HEK293 (cell line): ENCODE measurements at regions not wholly inside any gene's neighbourhood (a gene's known extent, or its start where the extent isn't known, plus 50 kb on each side); places are given as distances from the start of the nearest gene placed in this dataset.

Experiments used
- CTCF ChIA-PET: fragments of 350-600 bp; formaldehyde crosslinking; extraction: SDS; loops from one replicate; lab custom pipeline; 2021; ENCODE audit warnings: antibody characterized with exemption; lab: Yijun Ruan, JAX
- POLR2A ChIA-PET: fragments of 300-600 bp; formaldehyde crosslinking; extraction: SDS; loops from one replicate; lab custom pipeline; 2020; ENCODE audit warnings: antibody characterized with exemption, inconsistent platforms; lab: Yijun Ruan, JAX
- H3K27ac ChIP-seq: fragments of 200-500 bp; sonication (Bioruptor generic); 2 replicates; pipeline ENCODE4 v1.5.1; 2014; ENCODE audit warnings: low read depth, low read length, control low read depth, inconsistent platforms; ENCODE audit errors: extremely low read depth
- H3K36me3 ChIP-seq, 2 experiments: fragments of 200-500 bp in 1 of 2; sonication (Bioruptor generic) in 1 of 2; 1 replicate in 1 of 2; 2 replicates in 1 of 2; pipeline ENCODE4 v1.5.1; 2014 to 2017; ENCODE audit warnings: inconsistent platforms in 2 of 2, low read length in 2 of 2; ENCODE audit not compliant: control insufficient read depth in 2 of 2, insufficient read depth in 1 of 2
- H3K4me1 ChIP-seq: fragments of 200-500 bp; sonication (Bioruptor generic); 2 replicates; pipeline ENCODE4 v1.5.1; 2014; ENCODE audit warnings: mild to moderate bottlenecking, low read length, inconsistent platforms; ENCODE audit not compliant: control insufficient read depth, insufficient read depth
- H3K4me3 ChIP-seq: 2 replicates; pipeline ENCODE4 v1.5.1; 2011; ENCODE audit warnings: low read depth, mild to moderate bottlenecking, control low read depth, low read length, moderate library complexity
- H3K9me3 ChIP-seq: fragments of 200-500 bp; sonication (Bioruptor generic); 2 replicates; pipeline ENCODE4 v1.5.1; 2014; ENCODE audit warnings: low read depth, low read length, inconsistent platforms; ENCODE audit not compliant: control insufficient read depth, insufficient read depth
- HOXD13 ChIP-seq: sonication (generic); formaldehyde crosslinking; IDR thresholded peaks from 2 replicates; pipeline ENCODE4 v1.8.0; 2022; ENCODE audit warnings: missing genetic modification reagents, borderline replicate concordance
- KLF16 ChIP-seq: fragments of 450-650 bp; formaldehyde crosslinking; IDR thresholded peaks from 2 replicates; pipeline ENCODE4 v1.5.1; 2017; ENCODE audit warnings: missing biosample characterization, missing genetic modification characterization
- PRDM1 ChIP-seq: fragments of 450-650 bp; formaldehyde crosslinking; IDR thresholded peaks from 2 replicates; pipeline ENCODE4; 2016; ENCODE audit warnings: missing biosample characterization, missing genetic modification characterization
- SP3 ChIP-seq: fragments of 450-650 bp; formaldehyde crosslinking; IDR thresholded peaks from 2 replicates; pipeline ENCODE4 v1.5.1; 2016; ENCODE audit warnings: missing biosample characterization, missing genetic modification characterization
- ZBTB21 ChIP-seq: fragments of 450-650 bp; formaldehyde crosslinking; IDR thresholded peaks from 2 replicates; pipeline ENCODE4 v1.5.1; 2017; ENCODE audit warnings: missing biosample characterization, missing genetic modification characterization
- ZFHX2 ChIP-seq: fragments of 450-650 bp; formaldehyde crosslinking; conservative IDR thresholded peaks from 2 replicates; pipeline ENCODE4 v1.5.1; 2016; ENCODE audit warnings: missing biosample characterization, missing genetic modification characterization
- ZNF138 ChIP-seq: fragments of 450-650 bp; formaldehyde crosslinking; IDR thresholded peaks from 2 replicates; pipeline ENCODE4 v1.5.1; 2016; ENCODE audit warnings: missing biosample characterization, missing genetic modification characterization, borderline replicate concordance
- ZNF155 ChIP-seq: fragments of 450-650 bp; formaldehyde crosslinking; IDR thresholded peaks from 2 replicates; pipeline ENCODE4 v1.5.1; 2016; ENCODE audit warnings: missing biosample characterization, missing genetic modification characterization
- ZNF16 ChIP-seq: fragments of 450-650 bp; formaldehyde crosslinking; IDR thresholded peaks from 2 replicates; pipeline ENCODE4 v1.5.1; 2016; ENCODE audit warnings: low read depth, missing biosample characterization, missing genetic modification characterization
- ZNF169 ChIP-seq: fragments of 450-650 bp; formaldehyde crosslinking; IDR thresholded peaks from 2 replicates; pipeline ENCODE4 v1.5.1; 2016; ENCODE audit warnings: missing biosample characterization, missing genetic modification characterization
- ZNF174 ChIP-seq: fragments of 450-650 bp; formaldehyde crosslinking; IDR thresholded peaks from 2 replicates; pipeline ENCODE4 v1.5.0; 2017; ENCODE audit warnings: missing biosample characterization, mild to moderate bottlenecking, missing genetic modification characterization
- ZNF175 ChIP-seq: fragments of 450-650 bp; formaldehyde crosslinking; IDR thresholded peaks from 2 replicates; pipeline ENCODE4 v1.5.1; 2016; ENCODE audit warnings: missing biosample characterization, missing genetic modification characterization
- ZNF24 ChIP-seq: fragments of 450-650 bp; formaldehyde crosslinking; IDR thresholded peaks from 2 replicates; pipeline ENCODE4 v1.5.1; 2016; ENCODE audit warnings: missing biosample characterization, missing genetic modification characterization
- ZNF324 ChIP-seq: fragments of 450-650 bp; formaldehyde crosslinking; IDR thresholded peaks from 2 replicates; pipeline ENCODE4 v1.5.1; 2016; ENCODE audit warnings: missing biosample characterization, missing genetic modification characterization
- ZNF354C ChIP-seq: fragments of 450-650 bp; formaldehyde crosslinking; IDR thresholded peaks from 2 replicates; pipeline ENCODE4 v1.5.1; 2016; ENCODE audit warnings: missing biosample characterization, missing genetic modification characterization, low read depth, borderline replicate concordance
- ZNF416 ChIP-seq: fragments of 450-650 bp; formaldehyde crosslinking; IDR thresholded peaks from 2 replicates; pipeline ENCODE4 v1.5.1; 2016; ENCODE audit warnings: missing biosample characterization, missing genetic modification characterization
- ZNF621 ChIP-seq: fragments of 450-650 bp; formaldehyde crosslinking; IDR thresholded peaks from 2 replicates; pipeline ENCODE4 v1.5.1; 2017; ENCODE audit warnings: missing biosample characterization, missing genetic modification characterization
- ZNF623 ChIP-seq: fragments of 450-650 bp; formaldehyde crosslinking; IDR thresholded peaks from 2 replicates; pipeline ENCODE4 v1.5.1; 2016; ENCODE audit warnings: missing biosample characterization, missing genetic modification characterization
- ZNF664 ChIP-seq: fragments of 450-650 bp; formaldehyde crosslinking; IDR thresholded peaks from 2 replicates; pipeline ENCODE4 v1.5.1; 2016; ENCODE audit warnings: missing biosample characterization, missing genetic modification characterization
- ZNF677 ChIP-seq: fragments of 450-650 bp; IDR thresholded peaks from 2 replicates; pipeline ENCODE4 v1.5.0; 2018; ENCODE audit warnings: missing biosample characterization, mild to moderate bottlenecking, missing genetic modification characterization, moderate library complexity
- ZNF791 ChIP-seq: fragments of 450-650 bp; formaldehyde crosslinking; IDR thresholded peaks from 2 replicates; pipeline ENCODE4 v1.5.1; 2016; ENCODE audit warnings: missing biosample characterization, missing genetic modification characterization
- ZNF792 ChIP-seq: fragments of 450-650 bp; formaldehyde crosslinking; IDR thresholded peaks from 2 replicates; pipeline ENCODE4 v1.5.1; 2016; ENCODE audit warnings: missing biosample characterization, missing genetic modification characterization
- TF ChIP-seq, protein P1 (sequence below): fragments of 450-650 bp; formaldehyde crosslinking; IDR thresholded peaks from 2 replicates; pipeline ENCODE4 v1.5.1; 2016; ENCODE audit warnings: missing biosample characterization, missing genetic modification characterization
- TF ChIP-seq, protein P2 (sequence below): fragments of 450-650 bp; formaldehyde crosslinking; IDR thresholded peaks from 2 replicates; pipeline ENCODE4 v1.5.1; 2016; ENCODE audit warnings: missing biosample characterization, missing genetic modification characterization, low read depth
- TF ChIP-seq, protein P3 (sequence below): fragments of 450-650 bp; formaldehyde crosslinking; optimal IDR thresholded peaks from 2 replicates; pipeline ENCODE3; 2016; ENCODE audit warnings: missing biosample characterization, mild to moderate bottlenecking, missing genetic modification characterization
- TF ChIP-seq, protein P4 (sequence below): fragments of 450-650 bp; formaldehyde crosslinking; IDR thresholded peaks from 2 replicates; pipeline ENCODE4 v1.5.1; 2017; ENCODE audit warnings: missing biosample characterization, missing genetic modification characterization
- TF ChIP-seq, protein P5 (sequence below): fragments of 450-650 bp; formaldehyde crosslinking; IDR thresholded peaks from 2 replicates; pipeline ENCODE4 v1.5.1; 2016; ENCODE audit warnings: missing biosample characterization, missing genetic modification characterization, borderline replicate concordance

DNA sequence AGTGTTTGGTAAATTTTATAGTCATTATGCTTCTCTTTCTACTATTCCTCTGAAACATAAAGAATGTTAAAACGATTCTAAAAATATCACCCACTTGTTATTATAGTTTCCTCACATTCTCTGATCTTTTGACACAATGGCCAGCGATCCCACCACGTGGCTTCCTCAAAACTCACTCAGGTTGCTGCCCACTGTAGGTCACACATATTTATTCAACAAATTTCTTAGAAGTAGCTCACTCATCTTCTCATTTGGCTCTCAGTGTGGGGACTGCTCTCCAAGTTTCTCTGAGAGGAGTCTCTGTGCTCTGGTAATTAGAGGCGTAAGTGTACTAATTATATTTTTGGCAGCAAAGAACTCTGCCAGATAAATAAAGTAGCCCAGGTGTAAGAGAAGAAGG is 465.4 kb downstream of the CDH11 start:
- H3K27ac ChIP-seq: no peak overlapping the region
- ChIA-PET CTCF (interaction anchor here (0.8 kb wide), 1 partner anchor 1683 kb away, joined by 3 read pairs; no protein-coding TSS in a partner anchor), POLR2A (no interaction called here)

DNA sequence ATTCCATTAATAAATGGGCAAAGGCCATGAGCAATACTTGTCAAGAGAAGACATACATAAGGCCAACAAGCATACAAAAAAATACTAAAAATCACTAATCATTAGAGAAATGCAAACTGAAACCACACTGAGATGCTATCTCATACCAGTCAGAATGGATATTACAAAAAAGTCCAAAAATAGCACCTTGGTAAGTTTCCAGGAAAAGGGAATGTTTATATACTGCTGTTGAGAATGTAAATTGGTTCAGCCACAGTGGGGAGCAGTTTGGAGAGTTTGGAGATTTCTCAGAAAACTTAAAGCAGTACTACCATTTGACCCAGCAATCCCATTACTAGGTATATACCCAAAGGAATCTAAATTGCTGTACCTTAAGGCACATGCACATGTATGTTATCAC is 467.7 kb downstream of the CDH11 start:
- POLR2A ChIA-PET: no interaction called here
- no peaks in the 10 kb centered on the region for H3K9me3 ChIP-seq
- CTCF ChIA-PET: no interaction called here

More for the DNA sequence above, 465.4 kb downstream of the CDH11 start:
- Histone ChIP-seq H3K9me3 (no peaks in the 10 kb centered on the region), H3K4me3 (no peak overlapping the region), H3K4me1 (no peaks in the 10 kb centered on the region), H3K36me3 (no peaks in the 10 kb centered on the region)
- TF ChIP-seq ZNF324 (tag by site-specific recombination): no peak
- no peak for TF ChIP-seq ZNF155 (tag by site-specific recombination)
- TF ChIP-seq ZNF169 (tag by site-specific recombination): no peak
- TF ChIP-seq, protein P1, sequence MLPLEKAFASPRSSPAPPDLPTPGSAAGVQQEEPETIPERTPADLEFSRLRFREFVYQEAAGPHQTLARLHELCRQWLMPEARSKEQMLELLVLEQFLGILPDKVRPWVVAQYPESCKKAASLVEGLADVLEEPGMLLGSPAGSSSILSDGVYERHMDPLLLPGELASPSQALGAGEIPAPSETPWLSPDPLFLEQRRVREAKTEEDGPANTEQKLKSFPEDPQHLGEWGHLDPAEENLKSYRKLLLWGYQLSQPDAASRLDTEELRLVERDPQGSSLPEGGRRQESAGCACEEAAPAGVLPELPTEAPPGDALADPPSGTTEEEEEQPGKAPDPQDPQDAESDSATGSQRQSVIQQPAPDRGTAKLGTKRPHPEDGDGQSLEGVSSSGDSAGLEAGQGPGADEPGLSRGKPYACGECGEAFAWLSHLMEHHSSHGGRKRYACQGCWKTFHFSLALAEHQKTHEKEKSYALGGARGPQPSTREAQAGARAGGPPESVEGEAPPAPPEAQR (tag by site-specific recombination): no peak
- no peak for TF ChIP-seq ZNF416 (tag by site-specific recombination)
- no peak for TF ChIP-seq KLF16 (tag by site-specific recombination)
- no peak for TF ChIP-seq HOXD13 (CRISPR knock-in tag)
- TF ChIP-seq ZNF174 (tag by site-specific recombination): no peak

DNA sequence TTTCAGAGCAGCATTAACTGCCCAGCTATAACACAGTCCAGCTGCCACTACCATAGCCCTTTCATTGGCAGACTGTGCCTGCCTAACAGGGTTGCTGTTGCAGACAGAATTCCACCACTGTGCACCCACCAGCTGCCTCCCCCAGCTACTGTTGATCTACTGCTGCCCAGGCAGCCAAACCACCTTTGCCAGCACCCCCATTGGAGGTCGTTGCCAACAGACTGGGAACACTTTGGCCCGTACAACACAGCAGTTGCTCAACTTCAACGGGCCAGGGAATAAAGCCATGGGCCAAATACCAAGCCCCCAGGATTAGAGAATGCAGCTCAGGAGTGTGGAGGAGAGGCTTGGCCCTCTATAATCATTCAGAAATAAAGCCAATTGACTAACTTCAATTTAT is 473.6 kb downstream of the CDH11 start:
- ChIA-PET POLR2A (no interaction called here), CTCF (no interaction called here)
- no peak overlapping the region for H3K4me3 ChIP-seq
- no peak overlapping the region for H3K27ac ChIP-seq
- H3K9me3 ChIP-seq: no peaks in the 10 kb centered on the region
- no peaks in the 10 kb centered on the region for H3K4me1 ChIP-seq
- no peaks in the 10 kb centered on the region for H3K36me3 ChIP-seq
- TF ChIP-seq, protein P2, sequence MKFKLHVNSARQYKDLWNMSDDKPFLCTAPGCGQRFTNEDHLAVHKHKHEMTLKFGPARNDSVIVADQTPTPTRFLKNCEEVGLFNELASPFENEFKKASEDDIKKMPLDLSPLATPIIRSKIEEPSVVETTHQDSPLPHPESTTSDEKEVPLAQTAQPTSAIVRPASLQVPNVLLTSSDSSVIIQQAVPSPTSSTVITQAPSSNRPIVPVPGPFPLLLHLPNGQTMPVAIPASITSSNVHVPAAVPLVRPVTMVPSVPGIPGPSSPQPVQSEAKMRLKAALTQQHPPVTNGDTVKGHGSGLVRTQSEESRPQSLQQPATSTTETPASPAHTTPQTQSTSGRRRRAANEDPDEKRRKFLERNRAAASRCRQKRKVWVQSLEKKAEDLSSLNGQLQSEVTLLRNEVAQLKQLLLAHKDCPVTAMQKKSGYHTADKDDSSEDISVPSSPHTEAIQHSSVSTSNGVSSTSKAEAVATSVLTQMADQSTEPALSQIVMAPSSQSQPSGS (tag by site-specific recombination): no peak
- TF ChIP-seq ZNF677 (no peak), ZNF354C (no peak), ZNF623 (no peak), ZBTB21 (tag by site-specific recombination) (no peak), ZNF138 (no peak), ZNF16 (no peak)
- TF ChIP-seq, protein P1 (tag by site-specific recombination): no peak
- TF ChIP-seq, protein P3, sequence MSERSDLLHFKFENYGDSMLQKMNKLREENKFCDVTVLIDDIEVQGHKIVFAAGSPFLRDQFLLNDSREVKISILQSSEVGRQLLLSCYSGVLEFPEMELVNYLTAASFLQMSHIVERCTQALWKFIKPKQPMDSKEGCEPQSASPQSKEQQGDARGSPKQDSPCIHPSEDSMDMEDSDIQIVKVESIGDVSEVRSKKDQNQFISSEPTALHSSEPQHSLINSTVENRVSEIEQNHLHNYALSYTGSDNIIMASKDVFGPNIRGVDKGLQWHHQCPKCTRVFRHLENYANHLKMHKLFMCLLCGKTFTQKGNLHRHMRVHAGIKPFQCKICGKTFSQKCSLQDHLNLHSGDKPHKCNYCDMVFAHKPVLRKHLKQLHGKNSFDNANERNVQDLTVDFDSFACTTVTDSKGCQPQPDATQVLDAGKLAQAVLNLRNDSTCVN (tag by site-specific recombination): no peak
- TF ChIP-seq, protein P4, sequence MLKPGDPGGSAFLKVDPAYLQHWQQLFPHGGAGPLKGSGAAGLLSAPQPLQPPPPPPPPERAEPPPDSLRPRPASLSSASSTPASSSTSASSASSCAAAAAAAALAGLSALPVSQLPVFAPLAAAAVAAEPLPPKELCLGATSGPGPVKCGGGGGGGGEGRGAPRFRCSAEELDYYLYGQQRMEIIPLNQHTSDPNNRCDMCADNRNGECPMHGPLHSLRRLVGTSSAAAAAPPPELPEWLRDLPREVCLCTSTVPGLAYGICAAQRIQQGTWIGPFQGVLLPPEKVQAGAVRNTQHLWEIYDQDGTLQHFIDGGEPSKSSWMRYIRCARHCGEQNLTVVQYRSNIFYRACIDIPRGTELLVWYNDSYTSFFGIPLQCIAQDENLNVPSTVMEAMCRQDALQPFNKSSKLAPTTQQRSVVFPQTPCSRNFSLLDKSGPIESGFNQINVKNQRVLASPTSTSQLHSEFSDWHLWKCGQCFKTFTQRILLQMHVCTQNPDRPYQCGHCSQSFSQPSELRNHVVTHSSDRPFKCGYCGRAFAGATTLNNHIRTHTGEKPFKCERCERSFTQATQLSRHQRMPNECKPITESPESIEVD (tag by site-specific recombination): no peak

More for the DNA sequence above, 467.7 kb downstream of the CDH11 start:
- no peak for TF ChIP-seq ZFHX2 (tag by site-specific recombination)
- TF ChIP-seq ZNF175: no peak
- TF ChIP-seq, protein P5, sequence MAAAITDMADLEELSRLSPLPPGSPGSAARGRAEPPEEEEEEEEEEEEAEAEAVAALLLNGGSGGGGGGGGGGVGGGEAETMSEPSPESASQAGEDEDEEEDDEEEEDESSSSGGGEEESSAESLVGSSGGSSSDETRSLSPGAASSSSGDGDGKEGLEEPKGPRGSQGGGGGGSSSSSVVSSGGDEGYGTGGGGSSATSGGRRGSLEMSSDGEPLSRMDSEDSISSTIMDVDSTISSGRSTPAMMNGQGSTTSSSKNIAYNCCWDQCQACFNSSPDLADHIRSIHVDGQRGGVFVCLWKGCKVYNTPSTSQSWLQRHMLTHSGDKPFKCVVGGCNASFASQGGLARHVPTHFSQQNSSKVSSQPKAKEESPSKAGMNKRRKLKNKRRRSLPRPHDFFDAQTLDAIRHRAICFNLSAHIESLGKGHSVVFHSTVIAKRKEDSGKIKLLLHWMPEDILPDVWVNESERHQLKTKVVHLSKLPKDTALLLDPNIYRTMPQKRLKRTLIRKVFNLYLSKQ (tag by site-specific recombination): no peak
- no peak for TF ChIP-seq ZNF621
- TF ChIP-seq ZNF24 (tag by site-specific recombination): no peak
- no peak for TF ChIP-seq ZNF791
- no peak for TF ChIP-seq SP3
- TF ChIP-seq ZNF664: no peak
- no peak for TF ChIP-seq PRDM1
- no peak for TF ChIP-seq ZNF792
- TF ChIP-seq, all 188 proteins: peak for 0
- Histone ChIP-seq H3K36me3 (no peaks in the 10 kb centered on the region), H3K4me1 (no peaks in the 10 kb centered on the region), H3K27ac (no peak overlapping the region), H3K4me3 (no peak overlapping the region)
